Calu3 (cell line): ENCODE measurements at regions not wholly inside any gene's neighbourhood (a gene's known extent, or its start where the extent isn't known, plus 50 kb on each side); places are given as distances from the start of the nearest gene placed in this dataset.

Experiments
- BruUV-seq: library from RNA; stranded (reverse); fragments of 400-500 nt; replicated peaks from 2 replicates; lab custom pipeline; 2021; lab: Mats Ljungman, UMichigan
- CTCF ChIA-PET: fragments of 300-600 bp; sonication (Branson Sonifier 250); formaldehyde crosslinking; loops from one replicate; lab custom pipeline; 2022; ENCODE audit warnings: antibody characterized with exemption; lab: Charles Lee
- DNase-seq: peaks from one replicate; pipeline ENCODE4 v3.0.0; 2022
- H3K27ac Mint-ChIP-seq: one replicate; pipeline ENCODE4 v1.8.0; 2022; ENCODE audit warnings: mixed read lengths; ENCODE audit not compliant: unreplicated experiment
- H3K27me3 Mint-ChIP-seq: one replicate; pipeline ENCODE4 v1.8.0; 2022; ENCODE audit warnings: mixed read lengths; ENCODE audit not compliant: unreplicated experiment
- H3K36me3 Mint-ChIP-seq: one replicate; pipeline ENCODE4 v1.8.0; 2022; ENCODE audit warnings: mild to moderate bottlenecking, moderate library complexity, mixed read lengths; ENCODE audit not compliant: insufficient read depth, unreplicated experiment
- H3K4me1 Mint-ChIP-seq: one replicate; pipeline ENCODE4 v1.8.0; 2022; ENCODE audit warnings: mild to moderate bottlenecking, low read depth, mixed read lengths; ENCODE audit not compliant: unreplicated experiment
- H3K4me3 Mint-ChIP-seq: one replicate; pipeline ENCODE4 v1.8.0; 2022; ENCODE audit warnings: mild to moderate bottlenecking, low read depth, moderate library complexity, mixed read lengths; ENCODE audit not compliant: unreplicated experiment
- H3K9me3 Mint-ChIP-seq: one replicate; pipeline ENCODE4 v1.8.0; 2022; ENCODE audit warnings: low read depth, mixed read lengths; ENCODE audit not compliant: unreplicated experiment
- intact Hi-C: fragments of 100-400 bp; cut with micrococcal nuclease; formaldehyde crosslinking; loops from one replicate; pipeline ENCODE4 v1.10.0; 2022; ENCODE audit not compliant: unreplicated experiment
- TF ChIP-seq, protein P1 (sequence below): fragments of 200-600 bp; IDR thresholded peaks from one replicate; pipeline ENCODE4 v1.8.0; 2022; ENCODE audit warnings: antibody characterized with exemption; ENCODE audit not compliant: unreplicated experiment

DNA sequence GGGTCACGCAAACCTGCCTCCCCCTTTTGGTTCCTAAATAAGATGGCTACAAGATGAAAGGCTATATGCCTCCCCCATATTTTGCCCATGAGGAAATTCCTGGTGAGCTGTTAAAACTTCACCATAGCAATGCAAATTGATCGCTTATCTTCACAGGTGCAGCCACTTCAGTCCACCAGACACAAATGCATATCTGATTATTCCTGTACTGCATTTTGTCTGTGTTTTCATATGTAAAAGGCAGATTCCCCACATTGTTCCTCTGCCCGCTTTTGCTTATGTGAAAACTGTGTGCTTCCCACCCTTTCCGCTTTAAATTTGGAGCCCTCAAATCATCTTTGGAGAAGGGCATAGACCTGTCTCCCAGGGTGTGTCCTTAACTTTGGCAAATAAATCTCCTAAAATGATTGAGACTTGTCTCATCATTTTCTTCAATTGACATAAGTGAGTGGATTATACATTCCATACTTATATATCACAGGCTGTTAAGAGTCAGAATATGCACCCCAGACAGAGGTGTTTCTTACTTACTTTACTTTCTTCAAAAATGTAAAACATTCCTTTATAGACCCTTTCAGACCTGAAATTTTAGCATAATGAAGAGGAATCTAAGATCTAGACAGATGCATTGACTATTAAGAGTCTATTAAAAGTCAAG is 116.4 kb downstream of the CASP12 start:
- H3K4me3 Mint-ChIP-seq: no peak overlapping the region
- no peaks in the 10 kb centered on the region for H3K36me3 Mint-ChIP-seq
- H3K27ac Mint-ChIP-seq: no peak overlapping the region
- peaks cover 4% of the 10 kb centered on the region for H3K9me3 Mint-ChIP-seq
- CTCF ChIA-PET: no interaction called here
- intact Hi-C loops: no loop called here
- H3K27me3 Mint-ChIP-seq: no peaks in the 10 kb centered on the region
- H3K4me1 Mint-ChIP-seq: peaks cover 4% of the 10 kb centered on the region
- BruUV-seq: no TSS peak
- no peak for DNase-seq
- TF ChIP-seq, protein P1, sequence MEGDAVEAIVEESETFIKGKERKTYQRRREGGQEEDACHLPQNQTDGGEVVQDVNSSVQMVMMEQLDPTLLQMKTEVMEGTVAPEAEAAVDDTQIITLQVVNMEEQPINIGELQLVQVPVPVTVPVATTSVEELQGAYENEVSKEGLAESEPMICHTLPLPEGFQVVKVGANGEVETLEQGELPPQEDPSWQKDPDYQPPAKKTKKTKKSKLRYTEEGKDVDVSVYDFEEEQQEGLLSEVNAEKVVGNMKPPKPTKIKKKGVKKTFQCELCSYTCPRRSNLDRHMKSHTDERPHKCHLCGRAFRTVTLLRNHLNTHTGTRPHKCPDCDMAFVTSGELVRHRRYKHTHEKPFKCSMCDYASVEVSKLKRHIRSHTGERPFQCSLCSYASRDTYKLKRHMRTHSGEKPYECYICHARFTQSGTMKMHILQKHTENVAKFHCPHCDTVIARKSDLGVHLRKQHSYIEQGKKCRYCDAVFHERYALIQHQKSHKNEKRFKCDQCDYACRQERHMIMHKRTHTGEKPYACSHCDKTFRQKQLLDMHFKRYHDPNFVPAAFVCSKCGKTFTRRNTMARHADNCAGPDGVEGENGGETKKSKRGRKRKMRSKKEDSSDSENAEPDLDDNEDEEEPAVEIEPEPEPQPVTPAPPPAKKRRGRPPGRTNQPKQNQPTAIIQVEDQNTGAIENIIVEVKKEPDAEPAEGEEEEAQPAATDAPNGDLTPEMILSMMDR: no peak

DNA sequence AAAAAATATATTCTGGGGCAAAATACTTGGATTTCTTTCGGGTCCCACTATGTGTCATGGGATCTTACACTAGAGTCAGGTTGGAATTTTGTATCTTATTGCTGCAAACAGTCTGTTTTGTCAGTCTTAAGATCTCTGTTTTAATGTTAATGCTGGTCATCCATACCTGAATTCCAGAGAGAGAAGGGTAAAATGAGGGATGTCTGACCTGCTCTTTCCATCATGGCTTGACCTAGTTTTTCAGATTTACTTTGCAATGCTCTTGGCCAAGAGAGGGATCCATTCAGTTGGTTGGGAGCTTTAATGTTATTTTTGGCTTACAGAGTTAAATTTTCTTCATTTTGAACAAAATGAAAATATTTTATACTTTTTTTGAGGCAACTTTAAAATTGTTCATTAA is 117.2 kb downstream of the CASP12 start:
- Mint-ChIP-seq H3K4me3 (no peak overlapping the region), H3K36me3 (no peaks in the 10 kb centered on the region), H3K27me3 (no peaks in the 10 kb centered on the region), H3K4me1 (peaks cover 13% of the 10 kb centered on the region), H3K27ac (no peak overlapping the region), H3K9me3 (peaks cover 4% of the 10 kb centered on the region)
- intact Hi-C loops: no loop called here
- no peak for DNase-seq
- TF ChIP-seq, protein P1: no peak
- no TSS peak for BruUV-seq
- CTCF ChIA-PET: no interaction called here

DNA sequence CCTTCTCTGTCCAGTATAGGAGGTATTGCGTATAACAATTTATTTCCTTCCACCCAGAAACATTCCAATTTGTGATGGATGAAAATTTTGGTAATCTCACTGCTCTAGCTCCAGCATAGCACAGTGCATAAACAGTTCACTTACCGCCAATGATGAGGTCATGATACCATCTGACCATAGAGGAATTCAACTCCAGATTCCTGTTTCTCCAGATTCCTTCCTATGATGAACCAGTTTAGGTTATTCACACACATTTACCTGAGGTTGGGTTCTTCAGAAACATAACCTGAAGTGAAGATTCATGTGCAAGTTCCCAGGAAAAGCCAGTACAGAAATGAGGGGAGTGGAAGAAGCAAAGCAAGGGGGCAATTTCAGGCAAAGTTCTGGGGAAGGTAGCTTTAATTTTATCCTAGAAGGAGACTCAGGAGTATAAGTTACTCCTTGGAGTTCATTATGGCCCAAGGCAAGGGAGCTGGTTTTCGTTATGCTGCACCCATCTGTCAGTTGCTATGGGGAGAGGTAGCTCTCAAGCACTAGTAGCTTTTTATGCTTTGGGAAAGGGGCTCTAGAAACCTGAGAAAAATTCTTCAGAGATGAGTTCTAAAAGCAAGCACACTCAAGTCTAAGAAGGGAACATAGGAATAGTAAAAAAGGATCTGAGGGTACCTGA is 121.6 kb downstream of the CASP12 start:
- no peaks in the 10 kb centered on the region for H3K36me3 Mint-ChIP-seq
- intact Hi-C loops: no loop called here
- peaks cover 15% of the 10 kb centered on the region for H3K4me1 Mint-ChIP-seq
- TF ChIP-seq, protein P1: no peak
- H3K27me3 Mint-ChIP-seq: no peaks in the 10 kb centered on the region
- CTCF ChIA-PET: interaction anchor here (0.6 kb wide), 1 partner anchor 42 kb away, joined by 3 read pairs; no protein-coding TSS in a partner anchor
- H3K4me3 Mint-ChIP-seq: no peak overlapping the region
- H3K9me3 Mint-ChIP-seq: peaks cover 4% of the 10 kb centered on the region
- DNase-seq: peak; percentile 4
- BruUV-seq: no TSS peak
- H3K27ac Mint-ChIP-seq: no peak overlapping the region

DNA sequence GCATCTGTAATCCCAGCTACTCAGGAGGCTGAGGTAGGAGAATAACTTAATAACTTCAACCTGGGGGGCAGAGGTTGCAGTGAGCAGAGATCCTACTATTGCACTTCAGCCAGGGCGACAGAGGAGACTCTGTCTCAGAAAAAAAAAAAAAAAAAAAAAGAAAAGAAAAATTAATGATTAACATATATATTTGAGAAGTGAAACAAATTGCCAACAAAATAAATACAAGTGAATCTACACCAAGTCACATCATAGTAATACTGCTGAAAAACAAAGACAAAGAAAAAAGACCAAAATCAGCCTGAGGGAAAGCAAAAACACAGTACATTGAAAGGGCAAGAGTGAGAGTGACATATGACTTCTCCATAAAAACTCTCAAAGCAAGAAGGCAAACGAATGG is 123.7 kb downstream of the CASP12 start:
- Mint-ChIP-seq H3K9me3 (no peaks in the 10 kb centered on the region), H3K27me3 (no peaks in the 10 kb centered on the region), H3K4me3 (no peak overlapping the region), H3K4me1 (peaks cover 15% of the 10 kb centered on the region), H3K27ac (no peak overlapping the region), H3K36me3 (no peaks in the 10 kb centered on the region)
- intact Hi-C loops: no loop called here
- TF ChIP-seq, protein P1: no peak
- BruUV-seq: no TSS peak
- no peak for DNase-seq
- CTCF ChIA-PET: no interaction called here
